Fibroblast of upper back skin (primary cell): ENCODE measurements at regions not wholly inside any gene's neighbourhood (a gene's known extent, or its start where the extent isn't known, plus 50 kb on each side); places are given as distances from the start of the nearest gene placed in this dataset.
"Not testable (repeated sequence)": the region's sequence is repeated elsewhere in the genome, so short reads cannot be mapped to it uniquely, and the experiment has no call there.

Source experiments
- DNase-seq: peaks from one replicate; pipeline ENCODE4 v3.0.0-alpha.2; 2013

- DNase-seq = not testable (repeated sequence)
These were observed 188.4 kb downstream of the NPIPA8 start for GRCh38 chr16:18148132-18148531.

- not testable (repeated sequence) for DNase-seq
These were observed 189.9 kb downstream of the NPIPA8 start for GRCh38 chr16:18146601-18147142.

- not testable (repeated sequence) for DNase-seq
These were observed 194.5 kb downstream of the NPIPA8 start for GRCh38 chr16:18142066-18142465.

DNA sequence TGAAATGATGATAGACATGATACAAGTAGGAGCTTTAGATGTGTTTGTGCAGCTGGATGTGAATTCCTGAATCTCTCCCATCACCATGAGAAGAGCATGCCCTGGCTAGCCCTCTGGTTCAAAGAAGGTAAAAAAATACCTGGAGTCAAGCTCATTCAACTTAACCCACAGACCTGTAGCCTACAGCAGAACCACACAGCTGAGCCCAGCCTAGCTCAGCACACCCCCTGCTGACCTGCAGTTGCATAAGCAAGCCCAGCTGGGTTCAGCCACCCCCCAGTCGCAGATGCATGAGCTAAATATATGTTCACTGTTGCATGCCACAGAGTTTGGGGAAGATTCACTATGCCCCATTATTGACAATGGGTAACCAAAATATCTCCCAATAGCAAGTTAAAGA lies 200.2 kb downstream of the NPIPA8 start:
- DNase-seq = not testable (repeated sequence)

DNA sequence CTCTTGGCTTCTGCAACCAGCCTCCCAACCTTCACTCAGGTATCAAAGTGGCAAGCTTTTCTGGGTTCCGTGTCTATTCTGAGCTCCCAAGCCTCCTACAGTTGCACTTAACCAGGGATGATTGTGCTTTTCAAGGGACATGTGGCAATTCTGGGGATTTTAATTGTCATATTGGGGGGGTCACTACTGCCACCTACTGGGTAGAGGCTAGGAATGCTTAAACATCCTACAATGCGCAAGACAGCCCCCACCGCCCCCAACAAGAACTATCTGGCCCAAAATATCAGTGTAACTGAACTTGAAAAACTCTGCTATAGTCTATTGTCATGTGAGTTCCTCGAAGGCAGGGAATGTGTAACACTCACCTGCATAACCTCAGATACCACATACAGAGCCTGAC lies 201.5 kb downstream of the NPIPA8 start:
- not testable (repeated sequence) for DNase-seq

DNA sequence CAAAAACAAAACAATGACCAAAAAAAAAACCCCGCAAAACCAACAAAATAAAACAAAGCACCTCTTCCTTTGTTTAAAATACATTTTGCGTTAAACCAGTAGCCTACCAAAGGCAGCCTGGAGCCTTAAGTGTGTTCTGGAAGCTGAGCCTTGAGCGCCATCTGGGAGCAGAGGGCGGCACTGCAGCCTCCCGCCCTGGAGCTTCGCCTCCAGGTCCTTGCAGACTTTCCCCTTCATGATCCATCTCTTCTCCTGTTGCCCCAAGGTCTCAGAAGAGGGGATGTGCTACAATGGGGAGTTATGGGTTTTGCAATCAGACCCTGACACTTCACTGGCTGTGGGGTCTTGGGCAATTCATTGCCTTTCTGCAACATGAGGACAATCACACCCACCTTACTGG lies 204.9 kb downstream of the NPIPA8 start:
- not testable (repeated sequence) for DNase-seq

GRCh38 chr16:18130478-18131120 lies 205.9 kb downstream of the NPIPA8 start:
- DNase-seq = not testable (repeated sequence)

- DNase-seq = not testable (repeated sequence)
These were observed 209.5 kb downstream of the NPIPA8 start for GRCh38 chr16:18127033-18127432.

DNA sequence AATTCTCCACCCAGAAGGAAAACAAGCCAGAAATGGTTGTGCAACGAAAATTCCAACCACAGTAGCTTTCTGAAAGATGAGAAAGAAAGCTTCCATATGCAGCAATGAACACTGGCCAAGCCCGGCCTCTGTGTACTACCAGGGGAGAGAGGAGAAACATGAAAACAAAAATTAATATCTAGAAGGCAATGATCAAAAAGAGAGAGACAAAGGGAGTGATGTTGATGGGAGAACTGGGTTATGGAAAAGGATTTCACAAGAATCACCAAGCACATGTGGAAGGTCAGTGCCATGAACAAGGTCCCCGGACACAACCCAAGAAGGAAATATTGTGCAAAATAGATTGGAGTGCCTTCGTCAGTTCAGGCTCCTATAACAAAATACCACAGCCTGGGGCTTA lies 217.4 kb downstream of the NPIPA8 start:
- not testable (repeated sequence) for DNase-seq

DNA sequence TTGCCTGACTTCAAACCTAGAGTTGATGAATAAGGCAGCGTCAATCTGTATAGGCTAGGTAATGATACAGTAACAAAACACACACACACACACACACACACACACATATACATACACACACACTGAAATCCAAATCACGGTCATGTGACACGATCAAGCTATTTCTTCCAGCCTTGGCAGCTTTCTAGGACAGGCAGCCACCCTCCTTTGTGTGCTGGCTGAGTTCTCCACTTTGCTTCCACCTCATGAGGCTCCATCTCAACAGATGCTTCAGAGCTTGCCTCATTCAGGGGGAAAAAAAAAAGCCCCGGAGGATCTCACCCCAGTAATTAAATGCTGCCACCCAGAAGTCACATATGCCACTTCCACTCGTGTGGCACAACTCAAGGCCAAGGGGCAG lies 217.9 kb downstream of the NPIPA8 start:
- not testable (repeated sequence) for DNase-seq

DNA sequence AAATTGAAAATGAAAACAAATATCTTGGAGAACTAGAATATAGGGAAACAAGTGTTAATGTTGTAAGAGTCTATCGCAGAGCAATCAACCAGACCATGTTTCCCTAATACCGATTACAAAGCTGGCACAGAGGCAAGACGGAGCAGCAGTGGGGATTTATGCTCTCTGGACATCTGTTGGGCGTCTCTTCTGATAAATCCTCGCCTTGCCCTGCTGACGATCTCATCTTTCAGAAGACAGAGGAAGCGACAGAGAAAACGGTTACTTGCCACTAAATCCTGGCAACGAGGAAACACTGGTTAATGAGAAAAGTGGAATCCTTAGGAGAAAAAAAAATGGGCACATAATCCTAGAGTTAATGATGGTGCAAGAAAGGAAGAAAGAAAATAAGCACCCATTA lies 218.5 kb downstream of the NPIPA8 start:
- DNase-seq = not testable (repeated sequence)

- not testable (repeated sequence) for DNase-seq
These were observed 232.1 kb downstream of the NPIPA8 start for GRCh38 chr16:18104412-18104811.

GRCh38 chr16:18101077-18101476 lies 235.5 kb downstream of the NPIPA8 start:
- DNase-seq = not testable (repeated sequence)

GRCh38 chr16:18092605-18093004 lies 243.9 kb downstream of the NPIPA8 start:
- DNase-seq = not testable (repeated sequence)

- DNase-seq = not testable (repeated sequence)
These were observed 255.7 kb downstream of the NPIPA8 start for GRCh38 chr16:18080658-18081363.

DNA sequence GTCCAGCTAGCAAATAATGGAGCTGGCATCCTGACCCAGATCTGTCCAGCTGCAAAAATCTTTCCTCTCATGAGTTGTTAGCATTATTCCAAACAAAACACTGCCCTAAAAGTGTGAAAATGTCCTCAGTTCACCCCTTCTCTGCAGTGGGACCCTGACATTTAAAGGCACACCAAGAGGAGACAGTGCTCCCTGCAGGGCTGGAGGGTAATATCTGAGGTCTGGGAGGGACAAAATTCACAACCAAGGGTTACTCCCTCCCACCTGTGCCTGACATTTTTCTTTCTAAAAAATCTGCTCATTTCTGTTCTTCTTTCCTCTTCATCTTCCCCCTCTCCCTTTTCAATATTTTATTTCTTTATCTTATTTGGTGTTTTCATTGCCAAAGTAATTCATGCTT lies 258.6 kb downstream of the NPIPA8 start:
- not testable (repeated sequence) for DNase-seq

DNA sequence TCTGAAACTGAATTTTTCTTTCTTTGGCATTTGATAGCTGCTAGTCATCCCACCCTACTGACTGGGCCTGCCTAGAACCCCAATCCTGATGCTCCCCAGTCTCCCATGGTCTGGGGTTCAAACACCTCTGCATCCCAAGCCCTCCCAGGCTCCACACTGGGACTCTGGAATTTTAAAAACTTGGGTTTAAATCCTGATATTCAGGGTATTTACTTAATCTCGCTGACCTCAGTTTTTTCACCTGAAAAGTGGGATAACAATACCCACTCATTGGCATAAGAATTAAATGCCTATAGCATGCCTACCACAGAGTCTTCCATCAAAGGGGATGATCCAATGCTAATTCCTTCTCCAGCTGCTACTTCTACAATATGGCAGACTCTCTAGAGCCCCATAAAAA lies 264.4 kb downstream of the NPIPA8 start:
- DNase-seq = no peak

DNA sequence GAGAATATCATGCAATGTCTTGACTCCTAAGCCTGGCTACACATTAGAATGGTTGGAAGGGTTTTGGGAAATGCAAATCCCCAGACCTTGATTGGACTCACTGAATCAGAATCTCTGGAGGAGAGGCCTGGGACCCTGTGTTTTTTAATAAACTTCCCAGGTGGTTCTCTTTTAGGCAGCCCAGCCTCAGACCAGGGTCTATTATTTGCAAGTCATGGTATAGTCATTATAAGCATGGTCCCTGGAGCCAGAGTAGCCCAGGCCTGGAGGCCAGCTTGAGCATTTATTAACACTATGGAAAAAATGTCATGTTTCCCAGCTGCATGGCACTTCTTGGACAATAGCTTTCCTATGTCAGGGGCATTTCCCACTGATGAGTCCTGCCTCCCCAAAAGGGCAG lies 266.9 kb downstream of the NPIPA8 start:
- DNase-seq = no peak

DNA sequence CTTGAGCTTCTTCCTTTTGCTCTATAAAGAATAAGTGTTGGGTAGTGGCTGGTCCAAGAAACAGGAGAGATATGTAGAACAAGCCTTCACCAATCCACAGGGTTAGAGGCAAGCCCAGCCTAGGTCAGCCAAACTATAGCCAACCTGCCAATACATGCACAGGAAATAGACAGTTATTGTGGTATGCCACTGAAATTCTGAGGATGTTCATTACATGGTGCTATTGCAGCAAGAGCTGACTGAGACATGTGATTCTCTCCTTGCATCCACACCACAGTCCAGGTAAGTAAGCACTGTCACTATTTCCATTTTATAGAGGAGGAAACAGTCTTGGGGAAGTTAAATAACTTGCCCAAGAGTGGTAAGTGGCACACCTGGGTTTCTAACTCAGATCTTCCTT lies 268.1 kb downstream of the NPIPA8 start:
- no peak for DNase-seq

DNA sequence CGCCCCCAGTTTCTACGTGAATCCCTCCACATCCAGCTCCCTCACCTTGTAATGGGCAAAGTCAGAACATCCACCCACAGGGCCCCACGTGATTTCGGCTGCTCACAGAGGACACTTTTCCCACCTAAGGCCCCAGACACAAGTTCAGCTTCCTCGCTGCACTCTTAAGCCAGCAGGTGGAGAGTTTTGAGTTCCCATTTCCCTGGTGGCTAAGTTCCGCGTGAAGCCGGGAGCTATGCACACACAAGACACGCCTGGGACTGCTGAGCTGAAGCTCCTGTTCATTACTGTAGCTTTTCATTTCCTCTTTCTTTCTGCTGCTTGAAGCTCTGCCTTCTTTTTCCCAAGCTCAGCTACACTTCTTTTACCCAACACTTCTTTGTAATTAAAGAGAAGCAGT lies 273.8 kb downstream of the NPIPA8 start:
- no peak for DNase-seq

DNA sequence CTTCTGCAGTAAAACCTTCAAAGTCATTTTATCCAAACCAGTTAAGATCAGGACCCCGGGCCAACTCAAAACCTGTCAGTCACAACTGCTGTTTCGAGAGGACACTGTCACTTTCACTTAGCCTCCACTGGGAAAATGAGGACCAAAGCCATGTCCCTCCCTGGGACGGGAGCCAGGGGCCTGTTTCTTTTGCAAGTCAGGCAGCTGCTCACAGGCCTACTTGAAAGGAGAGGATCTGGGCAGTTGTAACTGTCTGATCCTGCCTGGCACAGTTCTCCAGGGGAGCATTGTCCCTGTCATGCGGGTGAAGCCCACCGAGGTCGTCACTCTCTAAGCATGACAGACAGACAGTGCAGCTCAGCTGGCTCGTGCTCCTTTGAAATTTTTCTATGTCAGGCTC lies 276.2 kb downstream of the NPIPA8 start:
- DNase-seq = no peak

DNA sequence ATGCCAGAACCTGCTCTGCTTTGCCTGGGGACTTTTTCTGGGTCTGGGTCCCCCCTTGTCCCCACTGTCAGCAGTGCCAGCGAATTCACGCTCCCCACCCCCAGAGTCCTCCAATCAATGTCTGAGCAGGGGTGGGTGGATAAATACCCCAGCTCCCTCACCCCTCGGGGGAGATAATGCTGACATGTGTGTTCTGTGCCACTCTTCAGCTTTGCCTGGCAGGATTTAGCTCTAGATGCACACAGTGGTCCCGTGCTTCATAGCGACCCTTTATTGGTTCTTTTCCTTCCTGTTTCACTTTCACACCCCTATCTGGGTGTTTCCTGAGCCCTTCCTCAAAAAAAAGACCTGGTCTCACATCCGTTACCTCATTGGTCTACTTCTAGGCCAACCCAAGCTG lies 277.0 kb downstream of the NPIPA8 start:
- DNase-seq = no peak

- no peak for DNase-seq
These were observed 277.4 kb downstream of the NPIPA8 start for GRCh38 chr16:18059089-18059488.

GRCh38 chr16:18055411-18055916 lies 281.1 kb downstream of the NPIPA8 start:
- no peak for DNase-seq
